B cell (primary cell): ENCODE measurements at regions not wholly inside any gene's neighbourhood (a gene's known extent, or its start where the extent isn't known, plus 50 kb on each side); places are given as distances from the start of the nearest gene placed in this dataset.

ENCODE experiments used
- ATAC-seq: fragments of 200-7000 bp; cut with Tn5 transposase; one replicate; pipeline ENCODE4 v1.10.0; 2021; ENCODE audit warnings: low read depth, mild to moderate bottlenecking, moderate number of reproducible peaks, moderate library complexity
- CTCF ChIA-PET: fragments of 350-600 bp; sonication (Branson Sonifier 250); formaldehyde crosslinking; loops from one replicate; lab custom pipeline; 2021; ENCODE audit warnings: antibody characterized with exemption, inconsistent platforms; lab: Charles Lee
- POLR2A ChIA-PET: fragments of 350-600 bp; sonication (Branson Sonifier 250); formaldehyde crosslinking; loops from one replicate; lab custom pipeline; 2021; ENCODE audit warnings: antibody characterized with exemption; lab: Charles Lee
- DNase-seq: peaks from one replicate; pipeline ENCODE4 v3.0.0; 2013
- H2AFZ ChIP-seq: 2 replicates; pipeline ENCODE4 v1.6.1; 2012; ENCODE audit warnings: mild to moderate bottlenecking, low read depth, low read length; ENCODE audit not compliant: insufficient read depth, poor library complexity, severe bottlenecking
- H3K27ac ChIP-seq, 2 donors: 1 replicate in 1 of 2; 2 replicates in 1 of 2; pipeline ENCODE4 v1.5.1; 2012 to 2013; ENCODE audit warnings: low read length in 2 of 2, mild to moderate bottlenecking in 2 of 2, moderate library complexity in 1 of 2
- H3K27me3 ChIP-seq, 4 experiments: fragments of 200-600 bp in 1 of 4; sonication (generic) in 1 of 4; replicated peaks in 1 of 4; 1 replicate in 2 of 4; 2 replicates in 2 of 4; pipeline versions ENCODE4 v1.6.1 to v1.7.0; 2013 to 2016; ENCODE audit warnings: low read length in 3 of 4, mild to moderate bottlenecking in 2 of 4, mixed read lengths in 1 of 4, moderate library complexity in 1 of 4; ENCODE audit not compliant: insufficient read depth in 4 of 4, control insufficient read depth in 3 of 4; ENCODE audit errors: control extremely low read depth in 1 of 4
- H3K36me3 ChIP-seq, 2 experiments: replicated peaks in 1 of 2; 1 replicate in 1 of 2; 2 replicates in 1 of 2; pipeline versions ENCODE4 v1.6.1 to v1.7.1; 2013; ENCODE audit warnings: low read length in 1 of 2; ENCODE audit not compliant: insufficient read depth in 2 of 2, control insufficient read depth in 1 of 2; ENCODE audit errors: control extremely low read depth in 1 of 2, extremely low read depth in 1 of 2
- H3K4me1 ChIP-seq, 2 donors: fragments of 200-600 bp in 1 of 2; sonication (generic) in 1 of 2; 1 replicate in 1 of 2; 2 replicates in 1 of 2; pipeline versions ENCODE4 v1.5.1 to v1.6.1; 2013 to 2017; ENCODE audit warnings: low read length in 2 of 2; ENCODE audit not compliant: control insufficient read depth in 2 of 2, insufficient read depth in 2 of 2
- H3K4me2 ChIP-seq: replicated peaks from 2 replicates; pipeline ENCODE3; 2012; ENCODE audit warnings: mild to moderate bottlenecking, low read depth, low read length; ENCODE audit not compliant: poor library complexity, severe bottlenecking
- H3K4me3 ChIP-seq, 5 experiments: fragments of 200-600 bp in 1 of 5; sonication (generic) in 1 of 5; 1 replicate in 3 of 5; 2 replicates in 2 of 5; pipeline versions ENCODE4 v1.5.1 to v1.7.0; 2011 to 2016; ENCODE audit warnings: low read length in 4 of 5, mild to moderate bottlenecking in 4 of 5, low read depth in 2 of 5, control low read depth in 1 of 5, moderate library complexity in 1 of 5; ENCODE audit not compliant: insufficient read depth in 1 of 5; ENCODE audit errors: control extremely low read depth in 1 of 5, extremely low read depth in 1 of 5
- H3K79me2 ChIP-seq: fragments of 200-600 bp; sonication (generic); one replicate; pipeline ENCODE4 v1.6.0; 2016; ENCODE audit warnings: low read length; ENCODE audit not compliant: control insufficient read depth, insufficient read depth
- H3K9ac ChIP-seq: fragments of 200-600 bp; sonication (generic); 2 replicates; pipeline ENCODE4 v1.6.1; 2017; ENCODE audit warnings: mild to moderate bottlenecking, low read length, moderate library complexity
- H3K9me3 ChIP-seq, 3 donors: one replicate each; pipeline versions ENCODE4 v1.6.1 to v1.7.1; 2013; ENCODE audit warnings: low read length in 2 of 3; ENCODE audit not compliant: control insufficient read depth in 2 of 3, insufficient read depth in 1 of 3; ENCODE audit errors: control extremely low read depth in 1 of 3
- H4K20me1 ChIP-seq: 2 replicates; pipeline ENCODE4 v1.6.0; 2012; ENCODE audit warnings: mild to moderate bottlenecking, low read length; ENCODE audit not compliant: insufficient read depth, control insufficient read depth, poor library complexity, severe bottlenecking
- H3K27ac Mint-ChIP-seq: one replicate; pipeline ENCODE4 v1.8.0; 2021; ENCODE audit warnings: mixed read lengths
- H3K27me3 Mint-ChIP-seq: one replicate; pipeline ENCODE4 v1.8.0; 2021; ENCODE audit warnings: mixed read lengths
- H3K4me1 Mint-ChIP-seq: one replicate; pipeline ENCODE4 v1.8.0; 2021; ENCODE audit warnings: mixed read lengths
- H3K4me3 Mint-ChIP-seq: one replicate; pipeline ENCODE4 v1.8.0; 2021; ENCODE audit warnings: mixed read lengths
- H3K9me3 Mint-ChIP-seq: one replicate; pipeline ENCODE4 v1.8.0; 2022; ENCODE audit warnings: mixed read lengths; ENCODE audit not compliant: insufficient read depth
- EZH2 ChIP-seq: IDR thresholded peaks from 2 replicates; pipeline ENCODE4 v1.6.1; 2012; ENCODE audit warnings: borderline replicate concordance, low read depth, mild to moderate bottlenecking, moderate library complexity, low read length; ENCODE audit not compliant: insufficient read depth, poor library complexity, severe bottlenecking
- WGBS: methylation state at CpG from one replicate; pipeline ENCODE4 v1.1.5; 2013; ENCODE audit warnings: missing lambda C conversion rate; ENCODE audit not compliant: insufficient coverage; 5-methylcytosine and 5-hydroxymethylcytosine counted together
- intact Hi-C: fragments of 100-400 bp; cut with micrococcal nuclease; formaldehyde crosslinking; loops from one replicate; pipeline ENCODE4 v1.10.0; 2022
- TF ChIP-seq, protein P1 (sequence below): fragments of 200-600 bp; IDR thresholded peaks from one replicate; pipeline ENCODE4 v1.8.0; 2022; ENCODE audit warnings: antibody characterized with exemption, mild to moderate bottlenecking

DNA sequence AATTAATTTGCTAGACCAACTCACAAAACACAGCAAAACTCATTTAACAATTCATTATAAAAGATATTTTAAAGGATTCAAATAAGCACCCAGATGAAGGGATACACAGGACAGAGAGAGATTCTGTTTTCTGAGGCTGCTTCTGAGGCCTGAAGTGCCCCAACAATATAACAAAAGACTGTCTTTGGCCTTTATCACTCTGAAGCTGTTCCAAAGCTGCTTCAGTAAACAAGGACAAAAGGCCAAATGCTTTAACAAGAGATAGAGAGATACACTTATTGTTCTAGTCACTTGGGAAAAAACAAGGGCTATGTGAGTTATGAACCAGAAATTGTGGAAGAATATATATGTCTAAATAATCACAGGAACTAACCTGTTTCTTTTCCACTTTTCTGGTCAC lies 223.7 kb downstream of the CXCL12 start:
- Histone ChIP-seq H3K4me3 (no peak overlapping the region), H2AFZ (no peak overlapping the region), H3K9ac (no peak overlapping the region), H3K4me1 (no peaks in the 10 kb centered on the region), H3K27me3 (peaks cover 0 to 3% (median 0%) of the 10 kb centered on the region in 4 experiments), H3K36me3 (no peaks in the 10 kb centered on the region), H3K4me2 (no peak overlapping the region), H3K27ac (no peak overlapping the region), H3K79me2 (no peaks in the 10 kb centered on the region), H3K9me3 (peaks cover 0 to 6% (median 4%) of the 10 kb centered on the region in 3 donors), H4K20me1 (no peaks in the 10 kb centered on the region)
- intact Hi-C loops = no loop called here
- H3K27ac Mint-ChIP-seq = no peak overlapping the region
- POLR2A ChIA-PET = no interaction called here
- CTCF ChIA-PET = no interaction called here
- no peak overlapping the region for H3K4me3 Mint-ChIP-seq
- DNase-seq (no peak), ATAC-seq (no peak)
- TF ChIP-seq, protein P1, sequence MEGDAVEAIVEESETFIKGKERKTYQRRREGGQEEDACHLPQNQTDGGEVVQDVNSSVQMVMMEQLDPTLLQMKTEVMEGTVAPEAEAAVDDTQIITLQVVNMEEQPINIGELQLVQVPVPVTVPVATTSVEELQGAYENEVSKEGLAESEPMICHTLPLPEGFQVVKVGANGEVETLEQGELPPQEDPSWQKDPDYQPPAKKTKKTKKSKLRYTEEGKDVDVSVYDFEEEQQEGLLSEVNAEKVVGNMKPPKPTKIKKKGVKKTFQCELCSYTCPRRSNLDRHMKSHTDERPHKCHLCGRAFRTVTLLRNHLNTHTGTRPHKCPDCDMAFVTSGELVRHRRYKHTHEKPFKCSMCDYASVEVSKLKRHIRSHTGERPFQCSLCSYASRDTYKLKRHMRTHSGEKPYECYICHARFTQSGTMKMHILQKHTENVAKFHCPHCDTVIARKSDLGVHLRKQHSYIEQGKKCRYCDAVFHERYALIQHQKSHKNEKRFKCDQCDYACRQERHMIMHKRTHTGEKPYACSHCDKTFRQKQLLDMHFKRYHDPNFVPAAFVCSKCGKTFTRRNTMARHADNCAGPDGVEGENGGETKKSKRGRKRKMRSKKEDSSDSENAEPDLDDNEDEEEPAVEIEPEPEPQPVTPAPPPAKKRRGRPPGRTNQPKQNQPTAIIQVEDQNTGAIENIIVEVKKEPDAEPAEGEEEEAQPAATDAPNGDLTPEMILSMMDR = no peak
- no peak for TF ChIP-seq EZH2
- H3K27me3 Mint-ChIP-seq = no peaks in the 10 kb centered on the region
- H3K4me1 Mint-ChIP-seq = no peaks in the 10 kb centered on the region
- no peaks in the 10 kb centered on the region for H3K9me3 Mint-ChIP-seq

DNA sequence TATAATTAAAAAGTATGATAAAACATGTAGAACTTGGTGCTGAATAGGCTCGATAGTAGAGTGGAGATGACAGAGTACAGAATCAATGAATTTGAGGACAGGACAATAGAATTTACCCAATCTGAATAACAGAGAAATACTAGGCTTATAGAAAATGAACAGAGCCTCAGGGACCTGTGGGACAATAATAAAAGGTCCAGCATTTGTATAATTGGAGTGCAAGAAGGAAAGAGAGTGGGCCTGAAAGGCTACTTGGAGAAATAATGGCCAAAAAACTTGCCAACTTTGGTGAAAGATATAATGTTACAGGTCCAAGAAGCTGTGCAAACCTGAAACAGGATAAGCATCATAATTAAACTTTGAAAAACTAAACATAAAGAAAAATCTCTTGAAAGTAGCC lies 227.3 kb downstream of the CXCL12 start:
- Mint-ChIP-seq H3K4me3 (no peak overlapping the region), H3K4me1 (no peaks in the 10 kb centered on the region), H3K9me3 (no peaks in the 10 kb centered on the region), H3K27me3 (no peaks in the 10 kb centered on the region), H3K27ac (no peak overlapping the region)
- Histone ChIP-seq H3K27ac (no peak overlapping the region), H3K9me3 (peaks cover 0 to 6% (median 4%) of the 10 kb centered on the region in 3 donors), H3K4me3 (no peak overlapping the region), H3K79me2 (no peaks in the 10 kb centered on the region), H3K9ac (no peak overlapping the region), H3K4me2 (no peak overlapping the region), H3K4me1 (no peaks in the 10 kb centered on the region), H3K36me3 (no peaks in the 10 kb centered on the region), H2AFZ (no peak overlapping the region), H4K20me1 (no peaks in the 10 kb centered on the region), H3K27me3 (peaks cover 0 to 3% (median 0%) of the 10 kb centered on the region in 4 experiments)
- TF ChIP-seq, protein P1 = no peak
- TF ChIP-seq EZH2 = no peak
- intact Hi-C loops = no loop called here
- DNase-seq (no peak), ATAC-seq (no peak)
- CTCF ChIA-PET = no interaction called here
- no CpG with 5 or more reads among the region's 1 CpG for WGBS
- POLR2A ChIA-PET = no interaction called here
